H54 (cell line): ENCODE measurements at regions not wholly inside any gene's neighbourhood (a gene's known extent, or its start where the extent isn't known, plus 50 kb on each side); places are given as distances from the start of the nearest gene placed in this dataset.

Source experiments
- DNase-seq: peaks from one replicate; pipeline ENCODE4 v3.0.0; 2011; ENCODE audit warnings: low spot score, mixed read lengths; ENCODE audit not compliant: insufficient read length
- FAIRE-seq: peaks from 3 replicates; lab custom pipeline; 2011; peaks lifted over from hg19 to GRCh38; lab: Jason Lieb, UNC
- POLR2A ChIP-seq: IDR thresholded peaks from 2 replicates; pipeline ENCODE4 v1.6.1; 2011; ENCODE audit warnings: low read depth, mild to moderate bottlenecking, low read length

DNA sequence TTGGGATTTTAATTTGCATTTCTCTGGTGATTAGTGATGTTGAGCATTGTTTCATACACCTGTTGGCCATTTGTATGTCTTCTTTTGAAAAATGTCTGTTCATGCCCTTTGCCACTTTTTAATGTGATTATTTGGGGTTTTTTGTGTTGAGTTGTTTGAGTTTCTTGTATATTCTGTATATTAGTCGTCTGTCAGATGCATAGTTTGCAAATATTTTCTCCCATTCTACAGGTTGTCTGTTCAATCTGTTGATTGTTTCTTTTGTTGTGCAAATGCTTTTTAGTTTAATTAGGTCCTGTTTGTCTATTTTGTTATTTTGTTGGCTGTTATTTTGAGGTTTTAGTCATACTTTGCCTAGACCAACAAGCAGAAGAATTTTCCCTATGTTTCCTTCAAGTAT, 164.0 kb upstream of the CXADR start:
- no peak for FAIRE-seq
- TF ChIP-seq POLR2A: no peak
- no peak for DNase-seq

DNA sequence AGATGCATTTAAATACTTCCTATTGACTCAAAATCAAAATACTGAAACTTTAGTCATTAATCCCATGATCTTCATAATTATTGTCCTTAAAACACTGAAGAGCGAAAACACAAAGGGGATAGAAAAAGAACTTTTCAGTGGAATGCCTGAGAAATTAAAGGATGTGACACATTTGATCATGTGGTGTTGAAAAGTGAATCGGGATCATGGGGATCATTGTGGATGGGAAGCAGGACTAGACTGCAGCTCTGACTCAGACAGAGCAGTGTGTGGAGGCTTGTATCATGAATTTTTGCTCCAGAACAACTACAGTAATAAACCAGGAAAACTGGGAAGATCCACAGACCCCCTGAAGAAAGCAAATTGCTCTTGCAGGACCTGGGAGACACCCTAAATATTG, 161.1 kb upstream of the CXADR start:
- FAIRE-seq (no peak), DNase-seq (no peak)
- no peak for TF ChIP-seq POLR2A

DNA sequence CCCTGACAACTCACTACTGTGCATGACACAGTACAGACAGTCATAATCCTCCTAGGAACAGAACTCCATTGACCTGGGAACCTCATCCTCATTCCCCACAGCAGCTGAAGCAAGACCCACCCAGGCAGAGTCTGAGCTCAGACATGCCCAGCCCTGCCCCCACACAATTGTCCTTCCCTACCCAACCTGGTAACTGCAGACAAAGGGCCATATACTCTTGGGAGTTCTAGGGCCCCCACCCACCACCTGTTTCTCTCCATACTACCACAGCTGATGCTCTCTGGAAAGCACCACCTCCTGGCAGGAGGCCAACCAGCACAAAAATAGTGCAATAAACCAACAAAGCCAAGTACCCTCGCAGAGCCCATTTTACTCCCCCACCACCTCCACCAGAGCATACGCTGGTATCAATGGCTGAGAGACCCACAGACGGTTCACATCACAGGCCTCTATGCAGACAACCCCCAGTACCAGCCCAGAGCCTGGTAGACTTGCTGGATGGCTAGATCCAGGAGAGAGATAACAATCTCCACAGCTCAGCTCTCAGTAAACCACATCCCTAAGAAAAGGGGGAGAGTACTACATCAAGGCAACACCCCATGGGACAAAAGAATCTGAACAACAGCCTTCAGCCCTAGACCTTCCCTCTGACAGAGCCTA, 159.7 kb upstream of the CXADR start:
- TF ChIP-seq POLR2A: no peak
- FAIRE-seq: no peak
- no peak for DNase-seq

DNA sequence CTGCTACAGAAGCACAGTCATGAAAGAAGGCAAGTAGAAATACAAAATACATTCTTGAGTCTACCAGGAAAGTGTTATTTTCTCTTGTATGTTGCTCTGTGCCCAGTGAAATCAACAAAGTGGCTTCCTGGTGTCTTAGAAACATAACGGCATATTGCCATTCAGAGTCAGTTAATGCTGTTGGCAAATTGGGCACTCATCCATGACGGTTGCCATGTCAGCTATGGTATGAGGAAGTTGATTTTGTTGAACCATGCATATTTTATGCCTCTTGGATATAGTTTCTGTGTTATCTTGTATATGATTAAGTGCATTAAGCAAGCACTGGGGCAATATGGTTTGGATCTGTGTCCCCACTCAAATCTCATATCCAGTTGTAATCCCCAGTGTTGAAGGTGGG, 153.1 kb upstream of the CXADR start:
- TF ChIP-seq POLR2A: no peak
- FAIRE-seq: no peak
- no peak for DNase-seq

DNA sequence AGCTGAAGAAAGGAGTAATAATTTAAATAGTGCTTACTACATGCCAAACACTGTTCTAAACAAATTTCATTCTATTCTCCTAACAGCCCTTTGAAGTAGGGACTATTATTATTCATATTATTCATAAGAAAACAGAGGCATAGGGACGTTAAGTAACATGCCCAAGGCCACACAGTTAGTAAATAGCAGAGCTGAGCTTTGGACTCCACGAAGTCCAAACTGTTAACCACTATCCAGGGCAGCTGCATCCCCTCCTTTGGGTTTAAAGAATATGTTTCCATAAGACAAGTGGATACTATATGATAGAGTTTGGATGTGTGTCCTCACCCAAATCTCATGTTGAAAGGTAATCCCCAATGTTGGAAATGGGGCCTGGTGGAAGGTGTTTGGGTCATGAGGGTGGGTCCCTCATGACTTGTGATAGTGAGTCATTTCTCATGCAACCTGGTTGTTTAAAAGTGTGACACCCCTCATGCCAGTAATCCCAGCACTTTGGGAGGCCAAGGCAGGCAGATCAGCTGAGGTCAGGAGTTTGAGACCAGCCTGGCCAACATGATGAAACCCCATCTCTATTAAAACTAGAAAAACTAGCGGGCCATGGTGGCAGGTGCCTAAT, 144.0 kb upstream of the CXADR start:
- DNase-seq (no peak), FAIRE-seq (no peak)
- TF ChIP-seq POLR2A: no peak

DNA sequence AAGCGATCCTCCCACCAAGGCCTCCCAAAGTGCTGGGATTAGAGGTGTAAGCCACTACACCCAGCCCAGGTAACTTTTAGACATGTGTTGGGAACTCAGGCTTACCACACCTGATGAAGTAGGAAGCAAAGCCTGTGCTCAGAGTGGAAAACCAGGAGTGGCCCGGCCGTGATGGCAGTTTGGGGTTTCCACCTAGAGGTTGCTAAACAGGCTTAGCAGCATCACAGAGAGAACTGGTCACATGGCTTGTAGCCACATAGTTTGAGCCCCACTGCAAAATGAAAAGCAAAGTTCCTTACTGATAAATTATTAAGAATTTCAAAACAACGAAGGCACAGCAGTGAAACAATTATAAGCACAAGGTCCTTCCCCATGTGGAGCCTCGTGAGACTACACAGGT, 142.6 kb upstream of the CXADR start:
- DNase-seq: no peak
- TF ChIP-seq POLR2A: no peak
- FAIRE-seq: no peak

DNA sequence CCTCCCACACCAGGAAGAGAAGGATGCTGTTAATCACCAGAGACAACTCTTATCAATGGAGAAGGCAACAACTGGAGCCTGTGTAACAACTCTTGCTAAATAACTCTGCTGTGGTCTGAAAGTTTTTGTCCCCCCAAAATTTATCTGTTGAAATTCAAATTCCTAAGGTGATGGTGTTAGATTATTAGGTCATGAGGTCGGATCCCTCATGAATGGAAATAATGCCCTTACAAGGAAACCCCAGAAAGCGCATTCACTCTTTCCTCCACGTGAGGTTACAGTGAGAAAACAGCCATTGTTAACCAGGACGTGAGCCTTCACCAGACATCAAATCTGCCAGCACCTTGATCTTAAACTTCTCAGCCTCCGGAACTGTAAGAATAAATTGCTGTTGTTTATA, 141.9 kb upstream of the CXADR start:
- no peak for TF ChIP-seq POLR2A
- DNase-seq (no peak), FAIRE-seq (no peak)

DNA sequence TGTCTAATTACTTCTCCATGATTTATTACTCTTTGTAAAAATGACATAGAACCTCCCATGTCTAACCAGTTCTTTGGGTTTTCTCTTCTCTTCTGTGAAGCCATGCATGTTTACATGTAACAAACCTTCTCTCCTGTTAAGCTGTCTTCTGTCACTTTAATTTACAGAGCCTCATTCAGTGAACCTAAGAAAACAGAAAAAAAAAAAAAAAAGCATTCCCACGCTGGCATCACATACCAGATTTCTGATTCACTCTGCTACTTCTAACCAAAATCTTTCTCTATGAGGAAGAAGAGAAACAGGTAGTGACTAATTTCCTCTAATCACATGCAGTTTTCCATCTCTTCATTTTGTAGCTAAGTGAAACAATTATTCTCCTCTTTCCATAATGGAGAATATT, 141.4 kb upstream of the CXADR start:
- DNase-seq: peak; percentile 17
- peak; percentile 6 for FAIRE-seq
- no peak for TF ChIP-seq POLR2A

DNA sequence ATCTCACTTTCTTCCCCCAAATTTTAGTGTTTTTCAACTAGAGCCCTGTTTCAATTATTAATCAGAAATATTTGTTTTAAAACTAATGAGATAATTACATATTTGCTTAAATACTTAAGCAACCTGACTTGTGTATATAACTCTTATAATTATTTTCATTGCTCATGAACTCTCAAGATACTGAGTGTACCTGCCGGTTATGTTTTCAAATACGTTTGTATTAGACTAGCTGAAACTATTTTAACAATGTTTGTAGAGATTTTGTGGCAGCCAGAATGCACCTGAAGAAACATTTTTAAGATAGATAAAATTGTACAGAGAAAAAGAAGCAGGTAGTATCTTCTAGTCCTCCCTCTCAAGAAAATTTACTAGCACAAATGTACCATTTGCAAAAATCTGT, 140.6 kb upstream of the CXADR start:
- no peak for TF ChIP-seq POLR2A
- DNase-seq (no peak), FAIRE-seq (no peak)

DNA sequence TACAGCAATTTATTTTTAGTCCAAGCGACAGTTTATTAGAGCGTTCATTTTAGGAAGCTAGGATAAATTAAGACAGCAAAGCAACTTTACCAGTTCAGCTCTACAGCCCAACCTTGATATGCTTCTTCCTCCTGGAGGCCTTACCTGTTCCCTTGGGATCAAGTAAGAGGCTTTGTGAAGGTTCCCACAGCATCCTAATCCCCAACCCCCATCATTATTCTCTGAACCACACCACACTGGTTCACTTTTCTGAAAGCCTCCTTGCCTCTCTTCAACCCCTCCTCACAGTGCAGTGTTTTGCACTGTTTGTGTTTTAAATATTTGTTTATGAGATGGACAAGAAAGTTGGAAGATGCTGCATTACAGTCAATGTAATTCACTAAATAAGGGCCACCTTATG, 126.3 kb upstream of the CXADR start:
- DNase-seq: no peak
- no peak for FAIRE-seq
- no peak for TF ChIP-seq POLR2A

DNA sequence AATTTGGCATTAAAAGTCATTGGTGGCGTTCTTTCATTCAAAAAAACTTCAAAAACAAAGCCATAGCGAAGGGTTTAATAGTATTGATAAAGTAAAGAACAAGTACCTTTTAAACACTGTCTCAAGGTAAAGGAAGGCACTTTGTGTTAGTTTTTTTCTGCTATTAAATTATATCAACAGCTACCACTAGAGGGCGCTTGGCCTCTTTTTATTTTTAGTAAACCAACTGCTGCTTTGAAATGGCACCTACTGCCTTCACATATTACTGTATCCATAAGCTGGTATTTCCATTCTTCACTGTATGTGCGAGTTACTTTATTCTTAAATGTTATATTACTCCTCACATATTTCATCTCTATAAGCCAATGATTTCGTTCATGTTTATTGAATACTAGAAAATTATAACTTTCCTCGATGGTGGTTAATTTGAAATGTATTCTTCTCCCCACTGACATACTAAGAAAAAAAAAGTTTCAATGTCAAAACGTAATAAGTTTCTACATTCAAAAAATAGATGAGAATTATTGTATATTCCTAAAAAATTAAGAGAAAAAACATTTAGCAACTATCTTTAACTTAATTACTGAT, 125.7 kb upstream of the CXADR start:
- FAIRE-seq (peak; percentile 64), DNase-seq (peak; percentile 33)
- no peak for TF ChIP-seq POLR2A

DNA sequence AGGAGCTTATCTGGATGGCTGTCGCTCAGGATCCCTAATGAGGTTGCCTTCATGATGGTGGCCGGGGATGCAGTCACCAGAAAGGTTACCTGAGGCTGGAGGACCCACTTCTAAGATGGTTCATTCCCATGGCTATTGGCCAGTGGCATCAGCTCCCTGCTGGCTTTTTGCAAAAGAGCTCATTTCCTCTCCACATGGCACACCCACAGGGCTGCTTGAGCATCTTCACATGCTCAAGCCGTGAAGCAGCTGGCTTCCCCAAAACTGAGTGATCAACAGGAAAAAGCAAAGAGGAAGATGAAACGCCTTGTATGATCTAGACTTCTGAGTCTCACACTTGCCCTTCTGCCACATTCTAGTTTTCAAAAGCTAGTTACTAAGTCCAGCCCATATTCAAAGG, 124.6 kb upstream of the CXADR start:
- DNase-seq (no peak), FAIRE-seq (no peak)

DNA sequence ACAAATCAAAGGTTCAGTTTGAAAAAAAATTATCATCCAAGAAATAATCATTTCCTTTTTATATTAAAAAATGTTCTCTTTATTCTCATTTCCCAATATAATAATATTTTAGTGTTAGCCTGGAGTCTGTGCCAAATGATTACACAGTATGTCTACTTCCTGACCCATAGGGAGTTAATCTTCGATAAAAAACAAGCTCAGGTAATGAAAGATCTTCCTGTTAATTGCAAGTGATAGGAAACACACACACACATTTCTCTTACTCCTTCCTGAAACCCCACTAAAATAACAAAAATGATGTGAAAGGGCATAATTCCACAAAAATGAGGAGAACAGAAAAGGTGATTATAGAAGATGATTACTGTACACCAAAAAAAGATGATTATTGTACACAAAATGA, 123.5 kb upstream of the CXADR start:
- no peak for TF ChIP-seq POLR2A
- FAIRE-seq (no peak), DNase-seq (no peak)

More for the DNA sequence above, 124.6 kb upstream of the CXADR start:
- no peak for TF ChIP-seq POLR2A

DNA sequence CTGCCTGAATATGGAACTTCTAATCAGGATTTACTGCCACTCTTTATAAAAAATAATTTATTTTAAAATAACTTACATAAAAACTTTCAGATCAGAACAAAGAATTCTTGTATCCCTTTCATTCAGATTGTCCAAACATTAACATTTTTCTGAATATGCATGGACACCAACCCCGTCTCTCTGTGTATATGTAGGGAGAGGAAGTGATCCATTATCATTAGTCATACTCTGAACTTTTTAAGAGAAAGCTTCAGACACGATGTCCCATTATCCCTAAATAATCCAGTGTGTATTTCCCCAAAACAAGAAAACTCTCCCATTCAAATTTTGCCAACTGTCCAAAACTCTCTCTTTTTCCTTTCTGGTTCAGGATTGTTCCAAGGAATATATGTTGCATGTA, 122.3 kb upstream of the CXADR start:
- no peak for DNase-seq
- TF ChIP-seq POLR2A: no peak
- FAIRE-seq: no peak
